Endodermal cell (in vitro differentiated cells): ENCODE measurements at regions not wholly inside any gene's neighbourhood (a gene's known extent, or its start where the extent isn't known, plus 50 kb on each side); places are given as distances from the start of the nearest gene placed in this dataset.
A peak's percentile ranks its signal among the peaks of the same experiment; 100 is the strongest.

Source experiments
- DNase-seq: peaks from one replicate; pipeline ENCODE4 v3.0.0-alpha.2; 2017
- H3K27ac ChIP-seq: 2 replicates; pipeline ENCODE4 v1.5.1; 2013; ENCODE audit warnings: mild to moderate bottlenecking, low read depth, low read length, moderate library complexity
- H3K27me3 ChIP-seq: 2 replicates; pipeline ENCODE4 v1.6.1; 2013; ENCODE audit warnings: mild to moderate bottlenecking, low read length, moderate library complexity; ENCODE audit not compliant: insufficient read depth, control insufficient read depth, poor library complexity, severe bottlenecking
- H3K36me3 ChIP-seq: 2 replicates; pipeline ENCODE4 v1.7.0; 2013; ENCODE audit warnings: mild to moderate bottlenecking, low read length, moderate library complexity; ENCODE audit not compliant: control insufficient read depth, insufficient read depth
- H3K4me1 ChIP-seq: one replicate; pipeline ENCODE4 v1.7.0; 2013; ENCODE audit warnings: low read length; ENCODE audit not compliant: control insufficient read depth, insufficient read depth
- H3K4me3 ChIP-seq: 2 replicates; pipeline ENCODE4 v1.5.1; 2013; ENCODE audit warnings: mild to moderate bottlenecking, low read length, moderate library complexity
- H3K9ac ChIP-seq: 2 replicates; pipeline ENCODE4 v1.6.1; 2013; ENCODE audit warnings: mild to moderate bottlenecking, low read length, moderate library complexity; ENCODE audit not compliant: poor library complexity, severe bottlenecking; ENCODE audit errors: extremely low read depth
- H3K9me3 ChIP-seq: 2 replicates; pipeline ENCODE4 v1.6.1; 2013; ENCODE audit warnings: mild to moderate bottlenecking, low read length, moderate library complexity; ENCODE audit not compliant: control insufficient read depth
- H3K27ac Mint-ChIP-seq: 2 replicates; pipeline ENCODE4 v1.8.0; 2020; ENCODE audit warnings: mixed read lengths
- H3K27me3 Mint-ChIP-seq: 2 replicates; pipeline ENCODE4 v1.8.0; 2021; ENCODE audit warnings: mild to moderate bottlenecking, mixed read lengths; ENCODE audit not compliant: insufficient read depth
- H3K36me3 Mint-ChIP-seq: 2 replicates; pipeline ENCODE4 v1.8.0; 2020; ENCODE audit warnings: low read depth, mixed read lengths
- H3K4me1 Mint-ChIP-seq: 2 replicates; pipeline ENCODE4 v1.8.0; 2020; ENCODE audit warnings: mixed read lengths
- H3K4me3 Mint-ChIP-seq: 2 replicates; pipeline ENCODE4 v1.8.0; 2020; ENCODE audit warnings: mild to moderate bottlenecking, moderate library complexity, mixed read lengths
- H3K9me3 Mint-ChIP-seq: 2 replicates; pipeline ENCODE4 v1.8.0; 2020; ENCODE audit warnings: mild to moderate bottlenecking, mixed read lengths
- WGBS, 2 experiments: methylation state at CpG; one replicate each; pipeline versions ENCODE4 v1.1.5 to v1.1.7; 2013; ENCODE audit warnings: missing lambda C conversion rate in 2 of 2, mixed read lengths in 1 of 2; ENCODE audit not compliant: insufficient coverage in 1 of 2, insufficient read length in 1 of 2; 5-methylcytosine and 5-hydroxymethylcytosine counted together
- TF ChIP-seq, protein P1 (sequence below): fragments of 200-600 bp; sonication (generic); conservative IDR thresholded peaks from 2 replicates; pipeline ENCODE4 v1.5.0; 2021; ENCODE audit warnings: antibody characterized with exemption, mild to moderate bottlenecking

DNA sequence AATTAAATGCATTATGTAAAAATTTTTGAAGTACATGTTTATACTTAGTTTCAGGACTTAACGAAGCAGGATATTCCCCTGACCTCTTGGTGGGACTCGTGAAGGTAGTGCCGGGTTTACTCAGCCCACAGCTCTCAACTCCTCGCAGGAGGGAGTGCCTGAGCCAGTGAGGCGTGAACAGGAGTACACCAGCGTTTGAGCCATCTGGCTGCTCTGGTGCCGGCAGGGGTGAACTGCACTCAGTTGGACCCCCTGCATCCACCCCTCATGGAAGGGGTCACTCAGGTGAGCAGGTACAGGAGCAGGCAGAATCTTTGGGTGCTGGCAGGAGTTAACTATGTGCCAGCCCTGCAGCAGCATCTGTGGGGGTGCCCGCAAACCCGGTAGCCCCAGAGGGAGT lies 625.1 kb upstream of the PCDH15 start:
- Mint-ChIP-seq H3K27me3 (no peaks in the 10 kb centered on the region), H3K9me3 (no peaks in the 10 kb centered on the region), H3K36me3 (no peaks in the 10 kb centered on the region), H3K4me1 (no peaks in the 10 kb centered on the region), H3K27ac (no peak overlapping the region), H3K4me3 (no peak overlapping the region)
- H3K9ac ChIP-seq: no peak overlapping the region
- H3K27ac ChIP-seq: no peak overlapping the region
- 90 to 93% methylated on average over 6 to 9 of the region's 9 CpGs for WGBS, 2 experiments
- no peaks in the 10 kb centered on the region for H3K4me1 ChIP-seq
- no peak overlapping the region for H3K4me3 ChIP-seq
- H3K9me3 ChIP-seq: no peaks in the 10 kb centered on the region
- no peaks in the 10 kb centered on the region for H3K27me3 ChIP-seq
- no peaks in the 10 kb centered on the region for H3K36me3 ChIP-seq
- peak; percentile 55 for DNase-seq
- TF ChIP-seq, protein P1, sequence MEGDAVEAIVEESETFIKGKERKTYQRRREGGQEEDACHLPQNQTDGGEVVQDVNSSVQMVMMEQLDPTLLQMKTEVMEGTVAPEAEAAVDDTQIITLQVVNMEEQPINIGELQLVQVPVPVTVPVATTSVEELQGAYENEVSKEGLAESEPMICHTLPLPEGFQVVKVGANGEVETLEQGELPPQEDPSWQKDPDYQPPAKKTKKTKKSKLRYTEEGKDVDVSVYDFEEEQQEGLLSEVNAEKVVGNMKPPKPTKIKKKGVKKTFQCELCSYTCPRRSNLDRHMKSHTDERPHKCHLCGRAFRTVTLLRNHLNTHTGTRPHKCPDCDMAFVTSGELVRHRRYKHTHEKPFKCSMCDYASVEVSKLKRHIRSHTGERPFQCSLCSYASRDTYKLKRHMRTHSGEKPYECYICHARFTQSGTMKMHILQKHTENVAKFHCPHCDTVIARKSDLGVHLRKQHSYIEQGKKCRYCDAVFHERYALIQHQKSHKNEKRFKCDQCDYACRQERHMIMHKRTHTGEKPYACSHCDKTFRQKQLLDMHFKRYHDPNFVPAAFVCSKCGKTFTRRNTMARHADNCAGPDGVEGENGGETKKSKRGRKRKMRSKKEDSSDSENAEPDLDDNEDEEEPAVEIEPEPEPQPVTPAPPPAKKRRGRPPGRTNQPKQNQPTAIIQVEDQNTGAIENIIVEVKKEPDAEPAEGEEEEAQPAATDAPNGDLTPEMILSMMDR: no peak

DNA sequence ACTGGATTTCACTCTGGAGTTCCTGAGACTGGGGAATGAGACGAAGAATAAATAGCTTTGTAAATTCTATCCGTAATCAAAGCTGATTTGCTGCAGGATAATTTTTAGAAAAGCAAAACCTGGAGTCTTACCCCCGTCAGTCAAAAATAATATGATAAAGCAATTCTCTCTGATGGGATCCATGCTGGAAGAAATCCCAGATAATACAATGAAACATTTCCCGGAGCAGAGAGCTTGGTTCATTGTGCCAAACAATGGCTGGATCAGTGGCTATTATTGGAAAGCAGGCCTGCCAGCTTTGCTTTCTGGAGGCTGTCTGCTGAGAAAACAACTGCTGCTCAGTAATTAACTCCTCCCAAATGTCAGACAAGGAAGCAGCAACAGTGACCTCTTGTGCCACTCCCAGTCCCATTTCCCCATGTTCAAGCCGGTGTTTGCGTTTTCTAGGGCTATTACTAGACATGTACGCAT lies 609.4 kb upstream of the PCDH15 start:
- no peak overlapping the region for H3K4me3 ChIP-seq
- Mint-ChIP-seq H3K27ac (no peak overlapping the region), H3K9me3 (no peaks in the 10 kb centered on the region), H3K4me3 (no peak overlapping the region), H3K36me3 (no peaks in the 10 kb centered on the region), H3K27me3 (no peaks in the 10 kb centered on the region), H3K4me1 (no peaks in the 10 kb centered on the region)
- H3K36me3 ChIP-seq: no peaks in the 10 kb centered on the region
- 77 to 78% methylated on average over 3 to 7 of the region's 7 CpGs for WGBS, 2 experiments
- no peaks in the 10 kb centered on the region for H3K4me1 ChIP-seq
- H3K9ac ChIP-seq: no peak overlapping the region
- H3K27ac ChIP-seq: peak overlapping the region; percentile 94
- no peaks in the 10 kb centered on the region for H3K9me3 ChIP-seq
- TF ChIP-seq, protein P1: peak; percentile 43
- peak; percentile 61 for DNase-seq
- H3K27me3 ChIP-seq: no peaks in the 10 kb centered on the region

DNA sequence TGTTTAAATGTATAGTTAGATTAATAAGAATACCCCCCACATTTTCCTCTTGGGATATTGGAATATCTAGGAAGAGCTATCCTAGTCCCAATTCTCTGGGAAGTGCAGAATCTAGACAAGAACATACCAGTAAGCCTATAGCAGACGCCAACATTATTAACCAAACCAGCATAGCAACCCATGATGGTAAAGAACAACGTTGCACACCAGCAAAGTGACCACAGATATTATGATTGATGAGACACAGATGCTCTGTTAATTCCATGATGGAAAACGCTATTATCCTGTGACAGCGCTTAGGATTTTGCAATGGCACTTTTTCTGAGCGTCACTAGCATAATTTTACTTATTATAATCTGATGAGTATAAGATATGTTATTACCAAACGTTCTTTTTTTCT lies 603.1 kb upstream of the PCDH15 start:
- Histone ChIP-seq H3K4me3 (no peak overlapping the region), H3K27me3 (no peaks in the 10 kb centered on the region), H3K4me1 (no peaks in the 10 kb centered on the region), H3K36me3 (no peaks in the 10 kb centered on the region), H3K27ac (no peak overlapping the region), H3K9ac (no peak overlapping the region), H3K9me3 (no peaks in the 10 kb centered on the region)
- no peaks in the 10 kb centered on the region for H3K27me3 Mint-ChIP-seq
- H3K4me3 Mint-ChIP-seq: no peak overlapping the region
- TF ChIP-seq, protein P1: no peak
- no peaks in the 10 kb centered on the region for H3K36me3 Mint-ChIP-seq
- no peak overlapping the region for H3K27ac Mint-ChIP-seq
- no peaks in the 10 kb centered on the region for H3K9me3 Mint-ChIP-seq
- H3K4me1 Mint-ChIP-seq: no peaks in the 10 kb centered on the region
- 66% methylated on average over 4 of the region's 6 CpGs; no CpG with 5 or more reads in 1 of the 2 experiments for WGBS, 2 experiments
- no peak for DNase-seq
